Ishikawa (cell line): ENCODE measurements at regions not wholly inside any gene's neighbourhood (a gene's known extent, or its start where the extent isn't known, plus 50 kb on each side); places are given as distances from the start of the nearest gene placed in this dataset.

Experiments
- CEBPB ChIP-seq: IDR thresholded peaks from 2 replicates; pipeline ENCODE4 v1.6.1; 2012
- CREB1 ChIP-seq: IDR thresholded peaks from 2 replicates; pipeline ENCODE4 v1.6.1; 2012; ENCODE audit warnings: low read depth
- EGR1 ChIP-seq: IDR thresholded peaks from 2 replicates; pipeline ENCODE4 v1.6.1; 2012
- EP300 ChIP-seq: IDR thresholded peaks from 2 replicates; pipeline ENCODE4 v1.6.1; 2012; ENCODE audit warnings: borderline replicate concordance
- FOXM1 ChIP-seq: IDR thresholded peaks from 2 replicates; pipeline ENCODE4 v1.6.1; 2012; ENCODE audit warnings: low read depth, borderline replicate concordance
- NFIC ChIP-seq: IDR thresholded peaks from 2 replicates; pipeline ENCODE4 v1.6.1; 2012
- RAD21 ChIP-seq: IDR thresholded peaks from 2 replicates; pipeline ENCODE4 v1.6.1; 2012; ENCODE audit warnings: low read depth
- TAF1 ChIP-seq: IDR thresholded peaks from 2 replicates; pipeline ENCODE4 v1.6.1; 2012; ENCODE audit warnings: low read depth, mild to moderate bottlenecking
- TCF12 ChIP-seq: IDR thresholded peaks from 2 replicates; pipeline ENCODE4 v1.6.1; 2012; ENCODE audit warnings: low read depth
- TEAD4 ChIP-seq: IDR thresholded peaks from 2 replicates; pipeline ENCODE4 v1.6.1; 2012
- YY1 ChIP-seq: IDR thresholded peaks from 2 replicates; pipeline ENCODE4 v1.6.1; 2012; ENCODE audit warnings: low read depth
- ZBTB7A ChIP-seq: IDR thresholded peaks from 2 replicates; pipeline ENCODE4 v1.6.1; 2012; ENCODE audit warnings: low read depth
- TF ChIP-seq, protein P1 (sequence below): IDR thresholded peaks from 2 replicates; pipeline ENCODE4 v1.6.1; 2012
- TF ChIP-seq, protein P2 (sequence below): IDR thresholded peaks from 2 replicates; pipeline ENCODE4 v1.6.1; 2012; ENCODE audit warnings: low read depth, mild to moderate bottlenecking
- TF ChIP-seq, protein P3 (sequence below): IDR thresholded peaks from 2 replicates; pipeline ENCODE4 v1.6.1; 2012

DNA sequence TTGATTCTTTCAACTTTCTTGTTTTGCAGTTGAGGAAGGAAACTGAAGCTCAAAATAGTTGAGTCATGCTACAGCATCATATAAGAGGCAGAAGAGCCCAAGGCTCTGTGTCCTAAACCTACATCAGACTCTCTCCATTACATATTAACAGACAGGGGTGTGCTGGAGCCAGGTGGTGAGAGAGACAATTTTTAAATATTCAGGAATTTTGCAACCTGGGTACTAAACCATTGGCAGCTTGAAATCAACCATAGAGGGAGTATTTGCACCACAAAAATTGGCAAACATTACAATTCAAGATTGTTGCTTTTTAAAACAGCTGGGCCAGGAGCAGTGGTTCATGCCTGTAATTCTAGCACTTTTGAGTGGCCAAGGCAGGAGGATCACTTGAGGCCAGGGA, 65.8 kb upstream of the SOX4 start:
- no peak for TF ChIP-seq CEBPB
- TF ChIP-seq TAF1: no peak
- 0 out of 2 replicates have a peak, but pooled peaks have one; percentile 10 for TF ChIP-seq RAD21

DNA sequence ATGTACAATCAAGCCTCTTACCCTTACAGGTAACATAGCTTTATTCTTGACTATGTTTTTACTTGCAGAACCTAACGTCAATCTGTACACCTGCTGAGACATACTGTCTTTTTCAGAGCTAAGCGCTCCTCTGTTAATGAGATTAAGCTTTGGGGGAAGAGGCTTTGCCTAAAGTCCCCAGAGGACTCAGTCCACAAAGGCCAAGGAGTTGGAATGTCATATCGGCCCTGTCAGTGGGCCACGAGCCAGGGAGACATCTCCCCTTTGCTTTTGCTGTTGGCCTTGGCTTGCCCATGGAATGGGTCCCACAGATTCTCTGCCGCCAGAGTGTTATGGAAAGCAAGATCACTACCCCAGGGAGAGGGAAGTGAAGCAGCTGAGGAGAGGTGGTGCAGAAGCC, 64.1 kb upstream of the SOX4 start:
- no peak for TF ChIP-seq EP300
- no peak for TF ChIP-seq CREB1
- no peak for TF ChIP-seq FOXM1

DNA sequence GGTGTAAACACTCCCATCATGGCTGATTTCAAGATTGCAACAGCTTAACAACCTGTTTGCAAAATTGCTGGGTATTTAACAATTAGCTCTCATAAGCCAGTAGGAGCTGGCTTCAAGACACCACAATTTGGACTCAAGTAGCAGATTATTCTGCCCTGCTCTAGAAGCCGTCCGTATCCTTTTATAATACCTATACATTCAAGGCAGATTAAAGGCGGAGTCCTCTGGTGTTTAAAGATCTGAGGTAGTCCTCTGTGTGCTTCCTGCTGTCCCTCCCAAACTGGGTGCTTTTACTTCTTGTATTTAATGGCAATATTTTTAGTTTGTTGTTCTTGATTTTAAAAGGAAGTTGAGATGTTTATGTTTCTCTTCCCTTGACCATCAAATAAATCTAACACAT, 62.2 kb upstream of the SOX4 start:
- TF ChIP-seq, protein P1, sequence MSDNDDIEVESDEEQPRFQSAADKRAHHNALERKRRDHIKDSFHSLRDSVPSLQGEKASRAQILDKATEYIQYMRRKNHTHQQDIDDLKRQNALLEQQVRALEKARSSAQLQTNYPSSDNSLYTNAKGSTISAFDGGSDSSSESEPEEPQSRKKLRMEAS: no peak
- TF ChIP-seq ZBTB7A: no peak
- no peak for TF ChIP-seq YY1
- TF ChIP-seq TAF1: no peak

DNA sequence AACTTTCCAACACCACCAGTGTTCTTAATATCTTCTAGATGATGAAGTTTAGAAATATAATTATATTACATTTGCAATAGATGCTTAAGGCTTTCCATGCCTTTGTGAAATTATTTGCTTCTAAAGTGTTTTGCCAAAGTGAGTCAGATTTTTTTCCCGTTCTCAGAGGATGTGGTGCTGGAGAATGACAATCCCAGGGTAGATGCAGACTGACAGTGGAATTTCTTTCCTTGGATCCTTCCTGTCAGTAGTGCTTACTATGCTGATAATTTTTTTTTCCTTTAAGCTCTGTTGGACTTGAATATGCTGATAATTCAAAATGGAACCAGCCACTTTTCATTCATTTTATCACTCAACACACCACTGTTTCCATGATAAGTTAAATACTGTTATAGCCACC, 59.9 kb upstream of the SOX4 start:
- no peak for TF ChIP-seq EGR1
- no peak for TF ChIP-seq CEBPB
- TF ChIP-seq TCF12: no peak
- TF ChIP-seq, protein P2, sequence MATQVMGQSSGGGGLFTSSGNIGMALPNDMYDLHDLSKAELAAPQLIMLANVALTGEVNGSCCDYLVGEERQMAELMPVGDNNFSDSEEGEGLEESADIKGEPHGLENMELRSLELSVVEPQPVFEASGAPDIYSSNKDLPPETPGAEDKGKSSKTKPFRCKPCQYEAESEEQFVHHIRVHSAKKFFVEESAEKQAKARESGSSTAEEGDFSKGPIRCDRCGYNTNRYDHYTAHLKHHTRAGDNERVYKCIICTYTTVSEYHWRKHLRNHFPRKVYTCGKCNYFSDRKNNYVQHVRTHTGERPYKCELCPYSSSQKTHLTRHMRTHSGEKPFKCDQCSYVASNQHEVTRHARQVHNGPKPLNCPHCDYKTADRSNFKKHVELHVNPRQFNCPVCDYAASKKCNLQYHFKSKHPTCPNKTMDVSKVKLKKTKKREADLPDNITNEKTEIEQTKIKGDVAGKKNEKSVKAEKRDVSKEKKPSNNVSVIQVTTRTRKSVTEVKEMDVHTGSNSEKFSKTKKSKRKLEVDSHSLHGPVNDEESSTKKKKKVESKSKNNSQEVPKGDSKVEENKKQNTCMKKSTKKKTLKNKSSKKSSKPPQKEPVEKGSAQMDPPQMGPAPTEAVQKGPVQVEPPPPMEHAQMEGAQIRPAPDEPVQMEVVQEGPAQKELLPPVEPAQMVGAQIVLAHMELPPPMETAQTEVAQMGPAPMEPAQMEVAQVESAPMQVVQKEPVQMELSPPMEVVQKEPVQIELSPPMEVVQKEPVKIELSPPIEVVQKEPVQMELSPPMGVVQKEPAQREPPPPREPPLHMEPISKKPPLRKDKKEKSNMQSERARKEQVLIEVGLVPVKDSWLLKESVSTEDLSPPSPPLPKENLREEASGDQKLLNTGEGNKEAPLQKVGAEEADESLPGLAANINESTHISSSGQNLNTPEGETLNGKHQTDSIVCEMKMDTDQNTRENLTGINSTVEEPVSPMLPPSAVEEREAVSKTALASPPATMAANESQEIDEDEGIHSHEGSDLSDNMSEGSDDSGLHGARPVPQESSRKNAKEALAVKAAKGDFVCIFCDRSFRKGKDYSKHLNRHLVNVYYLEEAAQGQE: no peak
- TF ChIP-seq, protein P1: no peak
- no peak for TF ChIP-seq EP300
- TF ChIP-seq YY1: no peak
- TF ChIP-seq, protein P3, sequence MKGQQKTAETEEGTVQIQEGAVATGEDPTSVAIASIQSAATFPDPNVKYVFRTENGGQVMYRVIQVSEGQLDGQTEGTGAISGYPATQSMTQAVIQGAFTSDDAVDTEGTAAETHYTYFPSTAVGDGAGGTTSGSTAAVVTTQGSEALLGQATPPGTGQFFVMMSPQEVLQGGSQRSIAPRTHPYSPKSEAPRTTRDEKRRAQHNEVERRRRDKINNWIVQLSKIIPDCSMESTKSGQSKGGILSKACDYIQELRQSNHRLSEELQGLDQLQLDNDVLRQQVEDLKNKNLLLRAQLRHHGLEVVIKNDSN: no peak
- no peak for TF ChIP-seq TEAD4
- TF ChIP-seq NFIC: no peak

DNA sequence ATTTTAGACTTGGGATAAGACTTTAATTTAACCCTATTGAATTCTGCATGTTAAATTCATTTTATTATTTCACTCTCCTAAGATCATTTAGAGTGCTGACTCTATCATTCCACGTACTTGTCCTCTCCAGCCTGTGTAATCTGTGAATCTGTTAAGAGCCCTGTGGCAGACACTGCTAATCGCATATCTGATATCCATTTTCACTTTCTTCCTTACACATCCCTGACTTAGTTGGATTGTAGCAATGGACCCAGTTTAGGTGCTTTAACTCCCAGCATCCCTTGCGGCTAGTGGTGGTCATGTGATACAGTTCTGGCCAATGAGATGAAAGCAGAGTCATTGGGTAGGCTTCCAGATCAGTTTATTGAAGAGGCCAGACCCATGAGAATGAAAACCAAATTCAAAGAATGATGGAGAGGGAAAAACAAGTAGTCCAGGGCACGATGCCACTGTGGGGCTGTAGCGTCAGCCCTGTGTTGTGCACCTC, 57.2 kb upstream of the SOX4 start:
- no peak for TF ChIP-seq EGR1
- TF ChIP-seq RAD21: no peak
- TF ChIP-seq, protein P3: peak; percentile 21; the same call in 1 of the 2 replicates

DNA sequence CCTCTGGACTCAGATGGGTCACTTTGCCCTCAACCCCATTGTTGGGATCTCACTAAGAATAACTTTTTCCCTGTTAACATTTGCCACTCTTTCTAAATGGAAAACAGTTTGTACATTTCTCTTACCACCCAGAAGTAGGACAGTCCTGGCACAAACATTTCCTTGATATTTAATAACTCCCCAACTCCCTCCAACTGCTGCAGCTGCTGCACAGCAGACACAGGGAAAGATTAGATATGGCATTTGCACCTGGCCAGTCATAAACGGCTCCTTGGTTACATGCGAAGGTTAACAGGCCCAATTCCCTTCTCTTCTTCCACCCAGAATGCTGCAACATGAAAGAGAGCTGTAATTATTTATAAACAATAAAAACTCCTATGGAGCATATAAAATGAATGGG, 55.9 kb upstream of the SOX4 start:
- no peak for TF ChIP-seq YY1

DNA sequence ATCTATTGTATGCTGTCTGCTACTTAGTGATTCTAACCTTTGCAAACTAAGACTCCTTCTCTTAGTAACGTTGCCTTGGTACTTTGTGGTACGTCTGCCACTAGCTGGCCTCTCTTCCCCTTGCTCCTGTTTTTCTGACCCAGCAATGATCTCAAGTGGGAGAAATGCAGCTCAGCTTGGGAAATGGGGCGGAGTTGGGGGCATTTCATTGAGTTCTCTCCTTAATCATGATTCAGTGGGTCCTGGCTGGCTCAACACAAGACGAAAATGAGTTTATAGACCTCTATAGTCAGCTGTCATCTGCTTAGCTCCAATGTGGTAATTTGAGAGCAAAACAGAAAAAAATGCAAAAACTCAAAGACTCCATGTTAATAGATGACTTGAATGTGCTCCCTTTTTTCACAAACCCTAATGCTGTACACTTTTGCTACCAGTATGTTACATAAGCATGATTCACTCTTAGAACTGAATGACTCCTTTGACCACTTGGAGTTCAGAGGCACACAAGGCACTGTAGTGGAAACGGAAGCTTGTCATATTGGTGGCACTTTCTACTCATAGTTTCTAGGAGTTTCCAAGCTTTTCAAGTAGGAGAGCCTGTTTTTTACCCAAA, 55.3 kb upstream of the SOX4 start:
- TF ChIP-seq CREB1 (no peak), EGR1 (no peak), ZBTB7A (no peak), TEAD4 (no peak), NFIC (no peak), RAD21 (no peak), FOXM1 (no peak), EP300 (no peak), CEBPB (no peak), TCF12 (no peak)
- TF ChIP-seq, protein P2: no peak
- TF ChIP-seq, protein P1: no peak
